GM12878 (cell line): ENCODE measurements at regions not wholly inside any gene's neighbourhood (a gene's known extent, or its start where the extent isn't known, plus 50 kb on each side); places are given as distances from the start of the nearest gene placed in this dataset.

Experiments
- ATAC-seq: fragments of 200-7000 bp; cut with Tn5 transposase; 3 replicates; pipeline ENCODE4 v1.9.1; 2020; ENCODE audit warnings: mild to moderate bottlenecking, moderate library complexity
- BruUV-seq: library from RNA; stranded (reverse); fragments of 400-500 nt; replicated peaks from 2 replicates; lab custom pipeline; 2021; lab: Mats Ljungman, UMichigan
- CTCF ChIA-PET: fragments of 300-600 bp; sonication (Branson Sonifier 250); formaldehyde crosslinking; extraction: SDS; loops from one replicate; lab custom pipeline; 2021; ENCODE audit warnings: inconsistent platforms; lab: Yijun Ruan, JAX
- POLR2A ChIA-PET: fragments of 350-600 bp; formaldehyde crosslinking; extraction: SDS; loops from one replicate; lab custom pipeline; 2021; ENCODE audit warnings: inconsistent platforms; lab: Charles Lee
- RAD21 ChIA-PET: fragments of 300-600 bp; sonication (Branson Sonifier 250); formaldehyde crosslinking; loops from one replicate; lab custom pipeline; 2023; ENCODE audit warnings: antibody characterized with exemption; ENCODE audit not compliant: unreplicated experiment; lab: Charles Lee
- SMC1A ChIA-PET: fragments of 300-600 bp; sonication (Branson Sonifier 250); formaldehyde crosslinking; loops from one replicate; lab custom pipeline; 2023; ENCODE audit not compliant: unreplicated experiment, uncharacterized antibody; lab: Charles Lee
- DNase-seq: peaks from one replicate; pipeline ENCODE4 v3.0.0-alpha.2; 2011; ENCODE audit warnings: low read depth, low spot score
- FAIRE-seq: peaks from 3 replicates; lab custom pipeline; 2011; peaks lifted over from hg19 to GRCh38; lab: Jason Lieb, UNC
- H2AFZ ChIP-seq: 2 replicates; pipeline ENCODE4 v1.6.0; 2011; ENCODE audit warnings: low read depth, low read length, control low read depth; ENCODE audit not compliant: control insufficient read depth
- H3K27ac ChIP-seq: 2 replicates; pipeline ENCODE4 v1.5.1; 2011; ENCODE audit warnings: control low read depth; ENCODE audit not compliant: control insufficient read depth, insufficient read depth
- H3K27me3 ChIP-seq, 2 experiments: replicated peaks in 1 of 2; 2 replicates each; pipeline versions ENCODE4 v1.6.0 to v1.6.1; 2011; ENCODE audit warnings: low read length in 1 of 2; ENCODE audit not compliant: control insufficient read depth in 2 of 2, insufficient read depth in 2 of 2
- H3K36me3 ChIP-seq, 2 experiments: 2 replicates each; pipeline ENCODE4 v1.5.1; 2011; ENCODE audit warnings: low read length in 1 of 2; ENCODE audit not compliant: control insufficient read depth in 2 of 2, insufficient read depth in 2 of 2
- H3K4me1 ChIP-seq: 2 replicates; pipeline ENCODE4 v1.6.1; 2011; ENCODE audit warnings: mild to moderate bottlenecking, low read length, moderate library complexity, mixed read lengths; ENCODE audit not compliant: control insufficient read depth, insufficient read depth
- H3K4me2 ChIP-seq: 2 replicates; pipeline ENCODE4 v1.6.0; 2011; ENCODE audit warnings: control low read depth; ENCODE audit not compliant: control insufficient read depth, insufficient read depth
- H3K4me3 ChIP-seq: fragments of 200-600 bp; sonication (generic); 2 replicates; pipeline ENCODE4 v1.5.1; 2016
- H3K79me2 ChIP-seq: 2 replicates; pipeline ENCODE4 v1.6.0; 2011; ENCODE audit warnings: low read length; ENCODE audit not compliant: control insufficient read depth, insufficient read depth
- H3K9ac ChIP-seq: 2 replicates; pipeline ENCODE4 v1.8.0; 2011; ENCODE audit warnings: low read length, control low read depth, mixed read lengths; ENCODE audit not compliant: control insufficient read depth, insufficient read depth
- H3K9me3 ChIP-seq: replicated peaks from 3 replicates; pipeline ENCODE4 v1.5.1; 2011; ENCODE audit warnings: mild to moderate bottlenecking, low read length; ENCODE audit not compliant: control insufficient read depth, insufficient read depth
- H4K20me1 ChIP-seq: 2 replicates; pipeline ENCODE4 v1.6.0; 2011; ENCODE audit not compliant: control insufficient read depth, insufficient read depth
- CREB1 ChIP-seq: IDR thresholded peaks from 2 replicates; pipeline ENCODE4 v1.6.1; 2012; ENCODE audit warnings: low read depth, mild to moderate bottlenecking, inconsistent platforms
- CTCF ChIP-seq, 3 experiments: IDR thresholded peaks in 2 of 3; conservative IDR thresholded peaks in 1 of 3; 2 replicates each; pipeline ENCODE4 v1.5.1; 2011; ENCODE audit warnings: low read depth in 3 of 3, low read length in 3 of 3, mild to moderate bottlenecking in 3 of 3, control low read depth in 2 of 3, moderate library complexity in 2 of 3, inconsistent platforms in 1 of 3, mixed read lengths in 1 of 3; ENCODE audit not compliant: control insufficient read depth in 2 of 3, insufficient read depth in 1 of 3; ENCODE audit errors: extremely low read depth in 1 of 3
- E2F4 ChIP-seq: IDR thresholded peaks from 2 replicates; pipeline ENCODE4 v1.6.1; 2012; ENCODE audit warnings: low read depth, low read length, improper control_type of control experiment
- EP300 ChIP-seq, 2 experiments: fragments of 150-350 bp in 1 of 2; IDR thresholded peaks; 2 replicates each; pipeline ENCODE4 v1.6.1; 2011 to 2012; ENCODE audit warnings: low read depth in 2 of 2, low read length in 2 of 2, borderline replicate concordance in 1 of 2, improper control_type of control experiment in 1 of 2, inconsistent platforms in 1 of 2; ENCODE audit not compliant: control insufficient read depth in 1 of 2
- HCFC1 ChIP-seq: fragments of 150-350 bp; IDR thresholded peaks from 2 replicates; pipeline ENCODE4 v1.6.1; 2014; ENCODE audit warnings: low read length
- NR2C2 ChIP-seq: IDR thresholded peaks from 2 replicates; pipeline ENCODE4 v1.6.1; 2011; ENCODE audit warnings: borderline replicate concordance, low read depth; ENCODE audit not compliant: control insufficient read depth, insufficient read length
- NR2F1 ChIP-seq: fragments of 450-650 bp; conservative IDR thresholded peaks from 2 replicates; pipeline ENCODE4 v1.6.1; 2017; ENCODE audit warnings: mild to moderate bottlenecking
- PAX5 ChIP-seq: IDR thresholded peaks from 2 replicates; pipeline ENCODE4 v1.6.1; 2011; ENCODE audit warnings: low read depth, low read length, borderline replicate concordance
- PKNOX1 ChIP-seq: fragments of 450-650 bp; IDR thresholded peaks from 2 replicates; pipeline ENCODE4 v1.6.1; 2016; ENCODE audit warnings: mild to moderate bottlenecking
- PML ChIP-seq: IDR thresholded peaks from 2 replicates; pipeline ENCODE4 v1.6.1; 2012; ENCODE audit warnings: low read length, inconsistent platforms
- POLR2AphosphoS5 ChIP-seq: IDR thresholded peaks from 2 replicates; pipeline ENCODE4 v1.6.1; 2011; ENCODE audit warnings: mild to moderate bottlenecking, low read length, inconsistent platforms
- SMAD1 ChIP-seq: fragments of 450-650 bp; IDR thresholded peaks from 2 replicates; pipeline ENCODE4 v1.6.1; 2018; ENCODE audit warnings: mild to moderate bottlenecking, low read depth; ENCODE audit not compliant: partially characterized antibody
- SREBF1 ChIP-seq: IDR thresholded peaks from 2 replicates; pipeline ENCODE4 v1.6.1; 2012; ENCODE audit warnings: mild to moderate bottlenecking, low read length
- STAT1 ChIP-seq: fragments of 450-650 bp; conservative IDR thresholded peaks from 2 replicates; pipeline ENCODE4 v1.6.1; 2014; ENCODE audit warnings: antibody characterized with exemption, mild to moderate bottlenecking
- ZZZ3 ChIP-seq: IDR thresholded peaks from 2 replicates; pipeline ENCODE4 v1.6.1; 2011; ENCODE audit warnings: low read depth; ENCODE audit not compliant: control insufficient read depth, insufficient read length
- WGBS: methylation state at CpG from one replicate; pipeline ENCODE4 v1.1.6; 2016; ENCODE audit warnings: low lambda C conversion rate; ENCODE audit not compliant: insufficient replicate concordance, insufficient coverage; ENCODE audit errors: missing lambda C conversion rate; 5-methylcytosine and 5-hydroxymethylcytosine counted together
- in situ Hi-C: fragments of 300-500 bp; cut with MboI; formaldehyde crosslinking; loops from 9 replicates; pipeline ENCODE4 v1.14.3; 2018; ENCODE audit warnings: mixed read lengths
- intact Hi-C: fragments of 100-400 bp; cut with micrococcal nuclease; formaldehyde crosslinking; loops from one replicate; pipeline ENCODE4 v1.14.2; 2022; ENCODE audit not compliant: unreplicated experiment

GRCh38 chr12:32995623-32996022 is 99.0 kb upstream of the PKP2 start (continued):
- TF ChIP-seq CTCF (IDR thresholded peaks at IDR 0.05 in 2 of 3, conservative IDR thresholded peaks at IDR 0.05 in 1 of 3; ENCODE audit: control insufficient read depth in 2 of 3, extremely low read depth in 1 of 3, insufficient read depth in 1 of 3, low read depth in 3 of 3, low read length in 3 of 3), result no peak
- TF ChIP-seq PKNOX1, result no peak
- TF ChIP-seq SMAD1, result no peak
- no peak for TF ChIP-seq STAT1
- no peak for TF ChIP-seq POLR2AphosphoS5
- no peak for TF ChIP-seq HCFC1
- no peak for TF ChIP-seq CREB1
- TF ChIP-seq NR2C2, result no peak
- no peak for TF ChIP-seq NR2F1

- FAIRE-seq, result no peak
- TF ChIP-seq E2F4, result no peak
- no peak for TF ChIP-seq ZZZ3
- TF ChIP-seq SREBF1, result no peak
- no peak for TF ChIP-seq PAX5
- no peak for TF ChIP-seq PML
- TF ChIP-seq EP300 (IDR thresholded peaks at IDR 0.05; ENCODE audit: borderline replicate concordance in 1 of 2, control insufficient read depth in 1 of 2, low read depth in 2 of 2, low read length in 2 of 2), result no peak
- no peak for TF ChIP-seq NR2C2
- CTCF ChIA-PET, result interaction anchor here (0.6 kb wide), 1 partner anchor 539 kb away, joined by 3 read pairs; no protein-coding TSS in a partner anchor
- Histone ChIP-seq H3K4me1 (no peaks in the 10 kb centered on the region), H3K9ac (no peak overlapping the region), H3K27me3 (no peaks in the 10 kb centered on the region), H3K36me3 (no peaks in the 10 kb centered on the region), H3K79me2 (no peaks in the 10 kb centered on the region), H3K27ac (no peak overlapping the region), H4K20me1 (no peaks in the 10 kb centered on the region), H3K4me3 (no peak overlapping the region), H3K9me3 (no peaks in the 10 kb centered on the region), H3K4me2 (no peak overlapping the region), H2AFZ (no peak overlapping the region)
- in situ Hi-C loops, result no loop called here
- POLR2A ChIA-PET, result no interaction called here
- intact Hi-C loops, result no loop called here
- ATAC-seq, result no peak
- RAD21 ChIA-PET, result no interaction called here
- DNase-seq, result no peak
- SMC1A ChIA-PET, result no interaction called here
- WGBS, result 0% methylated on average over 4 of the region's 4 CpGs
- BruUV-seq, result no TSS peak
These were observed 96.8 kb upstream of the PKP2 start for GRCh38 chr12:32993404-32993803.
